A549 (cell line): ENCODE measurements at regions not wholly inside any gene's neighbourhood (a gene's known extent, or its start where the extent isn't known, plus 50 kb on each side); places are given as distances from the start of the nearest gene placed in this dataset.

Experiments
- BHLHE40 ChIP-seq: IDR thresholded peaks from 2 replicates; pipeline ENCODE4 v1.6.1; 2012; ENCODE audit warnings: low read depth, low read length, inconsistent platforms
- CTCF ChIP-seq: fragments of >200 bp; sonication (Bioruptor Twin); formaldehyde crosslinking; IDR thresholded peaks from 3 replicates; pipeline ENCODE4 v1.5.1; 2016
- EP300 ChIP-seq, 2 experiments: fragments of >200 bp; sonication (Bioruptor Twin); formaldehyde crosslinking; IDR thresholded peaks; 2 replicates in 1 of 2; 3 replicates in 1 of 2; pipeline ENCODE4 v1.6.1; 2016 to 2017
- JUNB ChIP-seq: fragments of >200 bp; sonication (Bioruptor Twin); formaldehyde crosslinking; IDR thresholded peaks from 2 replicates; pipeline ENCODE4 v1.6.1; 2016
- POLR2A ChIP-seq: IDR thresholded peaks from 2 replicates; pipeline ENCODE4 v1.6.1; 2012; ENCODE audit warnings: mild to moderate bottlenecking, low read length
- RFX5 ChIP-seq: fragments of 450-650 bp; IDR thresholded peaks from 2 replicates; pipeline ENCODE4 v1.7.1; 2014; ENCODE audit warnings: antibody characterized with exemption, mild to moderate bottlenecking, moderate library complexity
- USF2 ChIP-seq: fragments of 450-650 bp; IDR thresholded peaks from 2 replicates; pipeline ENCODE4 v1.6.1; 2014; ENCODE audit warnings: antibody characterized with exemption

- TF ChIP-seq POLR2A = no peak
- TF ChIP-seq JUNB = no peak
- no peak for TF ChIP-seq EP300 (IDR thresholded peaks at IDR 0.05)
- no peak for TF ChIP-seq BHLHE40
- no peak for TF ChIP-seq RFX5
- no peak for TF ChIP-seq USF2
- TF ChIP-seq CTCF = no peak
Measured at GRCh38 chr13:26822146-26822545, 61.6 kb upstream of the GPR12 start.
